ENCODE measurements at regions not wholly inside any gene's neighbourhood (a gene's known extent, or its start where the extent isn't known, plus 50 kb on each side); places are given as distances from the start of the nearest gene placed in this dataset.

- Histone ChIP-seq H3K4me1 (ENCODE audit: control insufficient read depth in 4 of 4, insufficient read depth in 4 of 4, low read length in 3 of 4) (no peaks in the 10 kb centered on the region), H3K36me3 (ENCODE audit: control insufficient read depth in 4 of 4, insufficient read depth in 3 of 4, low read depth in 1 of 4, low read length in 3 of 4) (no peaks in the 10 kb centered on the region), H3K27ac (ENCODE audit: low read depth in 1 of 2, low read length in 2 of 2) (no peak overlapping the region), H3K9me3 (ENCODE audit: control insufficient read depth in 4 of 4, low read length in 3 of 4) (no peaks in the 10 kb centered on the region), H3K9ac (ENCODE audit: low read depth in 1 of 2, low read length in 2 of 2) (no peak overlapping the region), H3K4me3 (ENCODE audit: low read depth in 1 of 3, low read length in 3 of 3) (no peak overlapping the region), H3K27me3 (ENCODE audit: control insufficient read depth in 4 of 4, insufficient read depth in 4 of 4, low read length in 3 of 4) (peaks cover 0 to 2% (median 0%) of the 10 kb centered on the region in 4 donors)
- no peak for DNase-seq (ENCODE audit: low spot score)
- WGBS: 83% methylated on average over 2 of the region's 2 CpGs
- TF ChIP-seq FOXA2 (IDR thresholded peaks at IDR 0.05) (no peak), CTCF (IDR thresholded peaks at IDR 0.05; ENCODE audit: low read depth, low read length, missing input control) (no peak), ZBTB33 (IDR thresholded peaks at IDR 0.05) (no peak), YY1 (IDR thresholded peaks at IDR 0.05) (no peak), NR2F2 (IDR thresholded peaks at IDR 0.05) (no peak), FOXA1 (IDR thresholded peaks at IDR 0.05) (no peak)
Observed at GRCh38 chr13:34638897-34639296, 303.2 kb upstream of the NBEA start.

GRCh38 chr13:34640179-34640992 is 301.7 kb upstream of the NBEA start:
- Histone ChIP-seq H3K9me3 (ENCODE audit: control insufficient read depth in 4 of 4, low read length in 3 of 4) (no peaks in the 10 kb centered on the region), H3K36me3 (ENCODE audit: control insufficient read depth in 4 of 4, insufficient read depth in 3 of 4, low read depth in 1 of 4, low read length in 3 of 4) (no peaks in the 10 kb centered on the region), H3K27ac (ENCODE audit: low read depth in 1 of 2, low read length in 2 of 2) (no peak overlapping the region), H3K9ac (ENCODE audit: low read depth in 1 of 2, low read length in 2 of 2) (no peak overlapping the region), H3K4me1 (ENCODE audit: control insufficient read depth in 4 of 4, insufficient read depth in 4 of 4, low read length in 3 of 4) (no peaks in the 10 kb centered on the region), H3K27me3 (ENCODE audit: control insufficient read depth in 4 of 4, insufficient read depth in 4 of 4, low read length in 3 of 4) (peaks cover 0 to 2% (median 0%) of the 10 kb centered on the region in 4 donors), H3K4me3 (ENCODE audit: low read depth in 1 of 3, low read length in 3 of 3) (no peak overlapping the region)
- TF ChIP-seq JUND (IDR thresholded peaks at IDR 0.05): no peak
- TF ChIP-seq TAF1 (conservative IDR thresholded peaks at IDR 0.05): no peak
- no peak for TF ChIP-seq NR2F2 (IDR thresholded peaks at IDR 0.05)
- TF ChIP-seq HNF4A (conservative IDR thresholded peaks at IDR 0.05): no peak
- TF ChIP-seq REST (IDR thresholded peaks at IDR 0.05): no peak
- TF ChIP-seq CTCF (IDR thresholded peaks at IDR 0.05; ENCODE audit: low read depth, low read length, missing input control): no peak
- no peak for TF ChIP-seq RAD21 (IDR thresholded peaks at IDR 0.05)
- no peak for TF ChIP-seq GABPA (IDR thresholded peaks at IDR 0.05 in 1 of 2, conservative IDR thresholded peaks at IDR 0.05 in 1 of 2)
- TF ChIP-seq ATF3 (IDR thresholded peaks at IDR 0.05): no peak
- TF ChIP-seq EGR1 (IDR thresholded peaks at IDR 0.05; ENCODE audit: low read depth in 2 of 2): no peak
- no peak for TF ChIP-seq RXRA (IDR thresholded peaks at IDR 0.05)
- TF ChIP-seq ZBTB33 (IDR thresholded peaks at IDR 0.05): no peak
- no peak for TF ChIP-seq HNF4G (IDR thresholded peaks at IDR 0.05)
- TF ChIP-seq MAX (IDR thresholded peaks at IDR 0.05): no peak
- no peak for TF ChIP-seq FOXA2 (IDR thresholded peaks at IDR 0.05)
- no peak for TF ChIP-seq YY1 (IDR thresholded peaks at IDR 0.05)
- 72% methylated on average over 9 of the region's 9 CpGs for WGBS
- no peak for DNase-seq (ENCODE audit: low spot score)

All from liver (tissue), 8 donors.